Neutrophil (primary cell): ENCODE measurements at regions not wholly inside any gene's neighbourhood (a gene's known extent, or its start where the extent isn't known, plus 50 kb on each side); places are given as distances from the start of the nearest gene placed in this dataset.
"Not testable (repeated sequence)": the region's sequence is repeated elsewhere in the genome, so short reads cannot be mapped to it uniquely, and the experiment has no call there.

ENCODE experiments used
- H3K27ac ChIP-seq: fragments of 200-600 bp; sonication (generic); 2 replicates; pipeline ENCODE4 v1.5.1; 2016; ENCODE audit warnings: mild to moderate bottlenecking, moderate library complexity
- H3K27me3 ChIP-seq: fragments of 200-600 bp; sonication (generic); 2 replicates; pipeline ENCODE4 v1.6.0; 2016; ENCODE audit warnings: mild to moderate bottlenecking
- H3K36me3 ChIP-seq: fragments of 200-600 bp; sonication (generic); 2 replicates; pipeline ENCODE4 v1.5.1; 2017
- H3K4me1 ChIP-seq, 2 experiments: fragments of 200-600 bp in 1 of 2; sonication (generic) in 1 of 2; 1 replicate in 1 of 2; 2 replicates in 1 of 2; pipeline versions ENCODE4 v1.5.1 to v1.6.1; 2013 to 2016; ENCODE audit warnings: low read depth in 1 of 2, low read length in 1 of 2, mild to moderate bottlenecking in 1 of 2, moderate library complexity in 1 of 2; ENCODE audit not compliant: control insufficient read depth in 1 of 2, insufficient read depth in 1 of 2
- H3K4me3 ChIP-seq, 2 experiments: fragments of 200-600 bp in 1 of 2; sonication (generic) in 1 of 2; 1 replicate in 1 of 2; 2 replicates in 1 of 2; pipeline ENCODE4 v1.5.1; 2013 to 2016; ENCODE audit warnings: low read depth in 1 of 2, low read length in 1 of 2, mild to moderate bottlenecking in 1 of 2, moderate library complexity in 1 of 2
- H3K9me3 ChIP-seq: fragments of 200-600 bp; sonication (generic); 2 replicates; pipeline ENCODE4 v1.5.1; 2016
- CTCF ChIP-seq: fragments of 200-600 bp; sonication (generic); IDR thresholded peaks from 2 replicates; pipeline ENCODE4 v1.5.1; 2016; ENCODE audit warnings: antibody characterized with exemption

- Histone ChIP-seq H3K9me3 (no peaks in the 10 kb centered on the region), H3K4me3 (no peak overlapping the region), H3K27ac (no peak overlapping the region), H3K36me3 (no peaks in the 10 kb centered on the region), H3K4me1 (no peaks in the 10 kb centered on the region), H3K27me3 (no peaks in the 10 kb centered on the region)
- TF ChIP-seq CTCF: no peak
Observed at GRCh38 chr11:46215208-46215931, 62.1 kb upstream of the CREB3L1 start.

GRCh38 chr11:46212720-46213119 lies 64.7 kb upstream of the CREB3L1 start:
- Histone ChIP-seq H3K27me3 (peaks cover 12% of the 10 kb centered on the region), H3K9me3 (no peaks in the 10 kb centered on the region), H3K4me3 (no peak overlapping the region), H3K27ac (no peak overlapping the region), H3K4me1 (no peaks in the 10 kb centered on the region), H3K36me3 (no peaks in the 10 kb centered on the region)
- TF ChIP-seq CTCF: no peak

- Histone ChIP-seq H3K9me3 (no peaks in the 10 kb centered on the region), H3K36me3 (no peaks in the 10 kb centered on the region), H3K27me3 (peaks cover 19% of the 10 kb centered on the region), H3K4me3 (no peak overlapping the region), H3K4me1 (no peaks in the 10 kb centered on the region), H3K27ac (no peak overlapping the region)
- no peak for TF ChIP-seq CTCF
Observed at GRCh38 chr11:46210856-46211255, 66.6 kb upstream of the CREB3L1 start.

- H3K27ac ChIP-seq: no peak overlapping the region
- no peaks in the 10 kb centered on the region for H3K4me1 ChIP-seq
- H3K4me3 ChIP-seq: no peak overlapping the region
- peaks cover 20% of the 10 kb centered on the region for H3K27me3 ChIP-seq
- no peak for TF ChIP-seq CTCF
- no peaks in the 10 kb centered on the region for H3K36me3 ChIP-seq
- no peaks in the 10 kb centered on the region for H3K9me3 ChIP-seq
Observed at GRCh38 chr11:46210133-46210636, 67.3 kb upstream of the CREB3L1 start.

- not testable (repeated sequence) for H3K4me1 ChIP-seq
Observed at GRCh38 chr11:46209624-46210023, 67.8 kb upstream of the CREB3L1 start.

GRCh38 chr11:46208803-46209202 lies 68.7 kb upstream of the CREB3L1 start:
- H3K27ac ChIP-seq: no peak overlapping the region
- H3K9me3 ChIP-seq: no peaks in the 10 kb centered on the region
- H3K4me1 ChIP-seq: no peaks in the 10 kb centered on the region
- no peak for TF ChIP-seq CTCF
- H3K27me3 ChIP-seq: peaks cover 26% of the 10 kb centered on the region
- no peaks in the 10 kb centered on the region for H3K36me3 ChIP-seq
- H3K4me3 ChIP-seq: no peak overlapping the region

More at GRCh38 chr11:46209624-46210023, 67.8 kb upstream of the CREB3L1 start:
- H3K4me3 ChIP-seq, H3K9me3 ChIP-seq, H3K36me3 ChIP-seq, H3K27ac ChIP-seq: not testable (repeated sequence)
- H3K27me3 ChIP-seq: peaks cover 25% of the 10 kb centered on the region
